GM12878 (cell line): ENCODE measurements at regions not wholly inside any gene's neighbourhood (a gene's known extent, or its start where the extent isn't known, plus 50 kb on each side); places are given as distances from the start of the nearest gene placed in this dataset.

Experiments
- ATAC-seq: fragments of 200-7000 bp; cut with Tn5 transposase; 3 replicates; pipeline ENCODE4 v1.9.1; 2020; ENCODE audit warnings: mild to moderate bottlenecking, moderate library complexity
- BruUV-seq: library from RNA; stranded (reverse); fragments of 400-500 nt; replicated peaks from 2 replicates; lab custom pipeline; 2021; lab: Mats Ljungman, UMichigan
- CTCF ChIA-PET: fragments of 300-600 bp; sonication (Branson Sonifier 250); formaldehyde crosslinking; extraction: SDS; loops from one replicate; lab custom pipeline; 2021; ENCODE audit warnings: inconsistent platforms; lab: Yijun Ruan, JAX
- POLR2A ChIA-PET: fragments of 350-600 bp; formaldehyde crosslinking; extraction: SDS; loops from one replicate; lab custom pipeline; 2021; ENCODE audit warnings: inconsistent platforms; lab: Charles Lee
- RAD21 ChIA-PET: fragments of 300-600 bp; sonication (Branson Sonifier 250); formaldehyde crosslinking; loops from one replicate; lab custom pipeline; 2023; ENCODE audit warnings: antibody characterized with exemption; ENCODE audit not compliant: unreplicated experiment; lab: Charles Lee
- SMC1A ChIA-PET: fragments of 300-600 bp; sonication (Branson Sonifier 250); formaldehyde crosslinking; loops from one replicate; lab custom pipeline; 2023; ENCODE audit not compliant: unreplicated experiment, uncharacterized antibody; lab: Charles Lee
- DNase-seq: peaks from one replicate; pipeline ENCODE4 v3.0.0-alpha.2; 2011; ENCODE audit warnings: low read depth, low spot score
- FAIRE-seq: peaks from 3 replicates; lab custom pipeline; 2011; peaks lifted over from hg19 to GRCh38; lab: Jason Lieb, UNC
- H2AFZ ChIP-seq: 2 replicates; pipeline ENCODE4 v1.6.0; 2011; ENCODE audit warnings: low read depth, low read length, control low read depth; ENCODE audit not compliant: control insufficient read depth
- H3K27ac ChIP-seq: 2 replicates; pipeline ENCODE4 v1.5.1; 2011; ENCODE audit warnings: control low read depth; ENCODE audit not compliant: control insufficient read depth, insufficient read depth
- H3K27me3 ChIP-seq, 2 experiments: replicated peaks in 1 of 2; 2 replicates each; pipeline versions ENCODE4 v1.6.0 to v1.6.1; 2011; ENCODE audit warnings: low read length in 1 of 2; ENCODE audit not compliant: control insufficient read depth in 2 of 2, insufficient read depth in 2 of 2
- H3K36me3 ChIP-seq, 2 experiments: 2 replicates each; pipeline ENCODE4 v1.5.1; 2011; ENCODE audit warnings: low read length in 1 of 2; ENCODE audit not compliant: control insufficient read depth in 2 of 2, insufficient read depth in 2 of 2
- H3K4me1 ChIP-seq: 2 replicates; pipeline ENCODE4 v1.6.1; 2011; ENCODE audit warnings: mild to moderate bottlenecking, low read length, moderate library complexity, mixed read lengths; ENCODE audit not compliant: control insufficient read depth, insufficient read depth
- H3K4me2 ChIP-seq: 2 replicates; pipeline ENCODE4 v1.6.0; 2011; ENCODE audit warnings: control low read depth; ENCODE audit not compliant: control insufficient read depth, insufficient read depth
- H3K4me3 ChIP-seq: fragments of 200-600 bp; sonication (generic); 2 replicates; pipeline ENCODE4 v1.5.1; 2016
- H3K79me2 ChIP-seq: 2 replicates; pipeline ENCODE4 v1.6.0; 2011; ENCODE audit warnings: low read length; ENCODE audit not compliant: control insufficient read depth, insufficient read depth
- H3K9ac ChIP-seq: 2 replicates; pipeline ENCODE4 v1.8.0; 2011; ENCODE audit warnings: low read length, control low read depth, mixed read lengths; ENCODE audit not compliant: control insufficient read depth, insufficient read depth
- H3K9me3 ChIP-seq: replicated peaks from 3 replicates; pipeline ENCODE4 v1.5.1; 2011; ENCODE audit warnings: mild to moderate bottlenecking, low read length; ENCODE audit not compliant: control insufficient read depth, insufficient read depth
- H4K20me1 ChIP-seq: 2 replicates; pipeline ENCODE4 v1.6.0; 2011; ENCODE audit not compliant: control insufficient read depth, insufficient read depth
- BCLAF1 ChIP-seq: fragments of 450-650 bp; IDR thresholded peaks from 2 replicates; pipeline ENCODE4 v1.6.1; 2017; ENCODE audit warnings: antibody characterized with exemption, mild to moderate bottlenecking, moderate library complexity
- HCFC1 ChIP-seq: fragments of 150-350 bp; IDR thresholded peaks from 2 replicates; pipeline ENCODE4 v1.6.1; 2014; ENCODE audit warnings: low read length
- RAD51 ChIP-seq: fragments of 450-650 bp; IDR thresholded peaks from 2 replicates; pipeline ENCODE4 v1.6.1; 2016; ENCODE audit warnings: moderate library complexity, mild to moderate bottlenecking, inconsistent platforms
- SRF ChIP-seq, 2 experiments: IDR thresholded peaks; 2 replicates each; pipeline ENCODE4 v1.6.1; 2011; ENCODE audit warnings: low read depth in 2 of 2, low read length in 2 of 2, mild to moderate bottlenecking in 1 of 2, moderate library complexity in 1 of 2
- WGBS: methylation state at CpG from one replicate; pipeline ENCODE4 v1.1.6; 2016; ENCODE audit warnings: low lambda C conversion rate; ENCODE audit not compliant: insufficient replicate concordance, insufficient coverage; ENCODE audit errors: missing lambda C conversion rate; 5-methylcytosine and 5-hydroxymethylcytosine counted together
- in situ Hi-C: fragments of 300-500 bp; cut with MboI; formaldehyde crosslinking; loops from 9 replicates; pipeline ENCODE4 v1.14.3; 2018; ENCODE audit warnings: mixed read lengths
- intact Hi-C: fragments of 100-400 bp; cut with micrococcal nuclease; formaldehyde crosslinking; loops from one replicate; pipeline ENCODE4 v1.14.2; 2022; ENCODE audit not compliant: unreplicated experiment

GRCh38 chr18:22322243-22322691 lies 95.4 kb downstream of the CTAGE1 start:
- POLR2A ChIA-PET, result no interaction called here
- intact Hi-C loops (no loop called here), in situ Hi-C loops (no loop called here)
- DNase-seq, result no peak
- Histone ChIP-seq H3K36me3 (no peaks in the 10 kb centered on the region), H3K27ac (no peak overlapping the region), H3K9me3 (no peaks in the 10 kb centered on the region), H3K27me3 (peaks cover 0 to 2% of the 10 kb centered on the region in 2 experiments; a peak in 3 of 4 replicates), H2AFZ (no peak overlapping the region), H3K79me2 (no peaks in the 10 kb centered on the region), H3K4me1 (no peaks in the 10 kb centered on the region), H4K20me1 (no peaks in the 10 kb centered on the region), H3K4me3 (no peak overlapping the region), H3K9ac (no peak overlapping the region), H3K4me2 (no peak overlapping the region)
- CTCF ChIA-PET, result no interaction called here
- FAIRE-seq, result no peak
- TF ChIP-seq HCFC1, result no peak
- no peak for TF ChIP-seq SRF (IDR thresholded peaks at IDR 0.05; ENCODE audit: low read depth in 2 of 2, low read length in 2 of 2)
- TF ChIP-seq BCLAF1, result no peak
- RAD21 ChIA-PET, result no interaction called here
- SMC1A ChIA-PET, result no interaction called here
- no peak for ATAC-seq
- WGBS, result 37% methylated on average over 7 of the region's 7 CpGs
- no TSS peak for BruUV-seq

- Histone ChIP-seq H4K20me1 (no peaks in the 10 kb centered on the region), H3K9me3 (no peaks in the 10 kb centered on the region), H3K4me2 (no peak overlapping the region), H3K4me3 (no peak overlapping the region), H3K4me1 (no peaks in the 10 kb centered on the region), H2AFZ (no peak overlapping the region), H3K9ac (no peak overlapping the region), H3K36me3 (no peaks in the 10 kb centered on the region), H3K79me2 (no peaks in the 10 kb centered on the region), H3K27me3 (peaks cover 0 to 2% of the 10 kb centered on the region in 2 experiments; a peak in 3 of 4 replicates), H3K27ac (no peak overlapping the region)
- no peak for DNase-seq
- RAD21 ChIA-PET, result no interaction called here
- CTCF ChIA-PET, result no interaction called here
- ATAC-seq, result no peak
- SMC1A ChIA-PET, result interaction anchor here (0.5 to 1.6 kb wide), 3 partner anchors 9 to 1853 kb away, joined by 3 read pairs; no protein-coding TSS in a partner anchor
- TF ChIP-seq RAD51, result no peak
- in situ Hi-C loops, result no loop called here
- no TSS peak for BruUV-seq
- intact Hi-C loops, result no loop called here
- POLR2A ChIA-PET, result no interaction called here
- no peak for FAIRE-seq
- WGBS, result 55% methylated on average over 3 of the region's 3 CpGs
Measured at GRCh38 chr18:22320771-22321170, 96.9 kb downstream of the CTAGE1 start.
